ENCODE measurements at regions not wholly inside any gene's neighbourhood (a gene's known extent, or its start where the extent isn't known, plus 50 kb on each side); places are given as distances from the start of the nearest gene placed in this dataset.

- no peaks in the 10 kb centered on the region for H3K4me1 ChIP-seq
- DNase-seq: no peak
- no peak for TF ChIP-seq CTCF (IDR thresholded peaks at IDR 0.05)
- TF ChIP-seq EP300 (IDR thresholded peaks at IDR 0.05): no peak
- no peak overlapping the region for H3K4me3 ChIP-seq
- no peaks in the 10 kb centered on the region for H3K36me3 ChIP-seq
- no peaks in the 10 kb centered on the region for H3K27me3 ChIP-seq
- H3K9me3 ChIP-seq: no peaks in the 10 kb centered on the region
- H3K27ac ChIP-seq: no peak overlapping the region
- WGBS, 2 donors: 92 to 100% methylated on average over 1 of the region's 1 CpG
- intact Hi-C loops (cut with DNase I): no loop called here
Observed at GRCh38 chr7:20507157-20507556, 108.3 kb upstream of the ABCB5 start.

- no peaks in the 10 kb centered on the region for H3K9me3 ChIP-seq
- intact Hi-C loops (cut with DNase I): no loop called here
Observed at GRCh38 chr7:20508109-20508508, 107.4 kb upstream of the ABCB5 start.

GRCh38 chr7:20509892-20510572, 105.4 kb upstream of the ABCB5 start:
- DNase-seq: no peak
- no peak for TF ChIP-seq EP300 (IDR thresholded peaks at IDR 0.05)
- TF ChIP-seq POLR2A (IDR thresholded peaks at IDR 0.05): no peak
- intact Hi-C loops (cut with DNase I): no loop called here
- Histone ChIP-seq H3K27me3 (no peaks in the 10 kb centered on the region), H3K36me3 (no peaks in the 10 kb centered on the region), H3K27ac (no peak overlapping the region), H3K4me1 (peaks cover 0 to 9% (median 4%) of the 10 kb centered on the region in 4 donors), H3K4me3 (no peak overlapping the region), H3K9me3 (no peaks in the 10 kb centered on the region)
- 76 to 82% methylated on average over 4 of the region's 4 CpGs for WGBS, 2 donors

More at GRCh38 chr7:20508109-20508508, 107.4 kb upstream of the ABCB5 start:
- DNase-seq: no peak
- 62 to 78% methylated on average over 4 of the region's 4 CpGs for WGBS, 2 donors
- Histone ChIP-seq H3K27ac (no peak overlapping the region), H3K27me3 (no peaks in the 10 kb centered on the region), H3K36me3 (no peaks in the 10 kb centered on the region), H3K4me1 (no peaks in the 10 kb centered on the region), H3K4me3 (no peak overlapping the region)
- TF ChIP-seq POLR2A (IDR thresholded peaks at IDR 0.05) (no peak), POLR2AphosphoS5 (IDR thresholded peaks at IDR 0.05) (no peak), EP300 (IDR thresholded peaks at IDR 0.05) (no peak), CTCF (IDR thresholded peaks at IDR 0.05) (no peak)

GRCh38 chr7:20510573-20510900, 104.9 kb upstream of the ABCB5 start:
- peaks cover 0 to 9% (median 4%) of the 10 kb centered on the region in 4 donors for H3K4me1 ChIP-seq
- intact Hi-C loops (cut with DNase I): no loop called here
- H3K27ac ChIP-seq: no peak overlapping the region
- no peaks in the 10 kb centered on the region for H3K9me3 ChIP-seq
- no peak for DNase-seq
- H3K27me3 ChIP-seq: no peaks in the 10 kb centered on the region
- WGBS, 2 donors: 67 to 82% methylated on average over 3 of the region's 3 CpGs
- no peaks in the 10 kb centered on the region for H3K36me3 ChIP-seq
- H3K4me3 ChIP-seq: no peak overlapping the region
- TF ChIP-seq CTCF (IDR thresholded peaks at IDR 0.05) (no peak), POLR2A (IDR thresholded peaks at IDR 0.05) (no peak), EP300 (IDR thresholded peaks at IDR 0.05) (no peak), POLR2AphosphoS5 (IDR thresholded peaks at IDR 0.05) (no peak)

GRCh38 chr7:20513341-20513740, 102.1 kb upstream of the ABCB5 start:
- H3K9me3 ChIP-seq: no peaks in the 10 kb centered on the region
- no peak overlapping the region for H3K4me3 ChIP-seq
- H3K27me3 ChIP-seq: no peaks in the 10 kb centered on the region
- H3K36me3 ChIP-seq: no peaks in the 10 kb centered on the region
- 62 to 65% methylated on average over 2 of the region's 2 CpGs for WGBS, 2 donors
- H3K4me1 ChIP-seq: peaks cover 0 to 9% (median 4%) of the 10 kb centered on the region in 4 donors
- intact Hi-C loops (cut with DNase I): no loop called here
- H3K27ac ChIP-seq: no peak overlapping the region
- DNase-seq: no peak
- no peak for TF ChIP-seq EP300 (IDR thresholded peaks at IDR 0.05)
- TF ChIP-seq POLR2AphosphoS5 (IDR thresholded peaks at IDR 0.05): no peak
- TF ChIP-seq POLR2A (IDR thresholded peaks at IDR 0.05): no peak
- no peak for TF ChIP-seq CTCF (IDR thresholded peaks at IDR 0.05)
